ENCODE measurements at regions not wholly inside any gene's neighbourhood (a gene's known extent, or its start where the extent isn't known, plus 50 kb on each side); places are given as distances from the start of the nearest gene placed in this dataset.

- DNase-seq, result no peak
- Histone ChIP-seq H3K27me3 (ENCODE audit: low read depth) (peaks cover 3% of the 10 kb centered on the region), H3K27ac (replicated peaks) (no peak overlapping the region), H3K9me3 (replicated peaks) (no peaks in the 10 kb centered on the region), H3K4me3 (no peak overlapping the region), H3K36me3 (no peaks in the 10 kb centered on the region), H3K4me1 (no peaks in the 10 kb centered on the region)
- TF ChIP-seq CTCF (IDR thresholded peaks at IDR 0.05; ENCODE audit: borderline replicate concordance), result no peak
- intact Hi-C loops (cut with micrococcal nuclease), result no loop called here
Measured at GRCh38 chr13:47330031-47330430, 433.2 kb upstream of the HTR2A start.

DNA sequence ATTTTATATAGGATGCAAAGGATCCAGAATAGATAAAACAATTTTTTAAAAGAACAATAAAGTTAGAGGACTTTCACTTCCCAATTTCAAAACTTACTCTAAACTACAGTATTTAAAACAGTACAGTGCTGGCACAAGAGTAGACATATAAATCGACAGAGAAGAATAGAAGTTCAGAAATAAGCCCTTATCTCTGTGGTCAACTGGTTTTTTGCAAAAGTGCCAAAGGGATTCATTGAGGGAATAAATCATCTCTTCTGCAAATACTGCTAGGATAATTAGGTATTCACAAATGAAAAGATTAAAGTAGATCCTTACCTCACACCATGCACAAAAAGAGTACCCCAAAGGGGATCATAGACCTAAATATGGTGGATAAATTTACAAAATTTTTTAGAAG lies 431.0 kb upstream of the HTR2A start:
- Histone ChIP-seq H3K27me3 (ENCODE audit: low read depth) (peaks cover 3% of the 10 kb centered on the region), H3K27ac (replicated peaks) (no peak overlapping the region), H3K4me3 (no peak overlapping the region), H3K36me3 (no peaks in the 10 kb centered on the region), H3K4me1 (no peaks in the 10 kb centered on the region), H3K9me3 (replicated peaks) (no peaks in the 10 kb centered on the region)
- TF ChIP-seq CTCF (IDR thresholded peaks at IDR 0.05; ENCODE audit: borderline replicate concordance), result no peak
- no peak for DNase-seq
- intact Hi-C loops (cut with micrococcal nuclease), result no loop called here

GRCh38 chr13:47326061-47326460 lies 429.2 kb upstream of the HTR2A start:
- intact Hi-C loops (cut with micrococcal nuclease), result no loop called here
- no peaks in the 10 kb centered on the region for H3K36me3 ChIP-seq
- peaks cover 3% of the 10 kb centered on the region for H3K27me3 ChIP-seq (ENCODE audit: low read depth)
- H3K4me3 ChIP-seq, result no peak overlapping the region
- no peak overlapping the region for H3K27ac ChIP-seq (replicated peaks)
- no peak for DNase-seq
- no peak for TF ChIP-seq CTCF (IDR thresholded peaks at IDR 0.05; ENCODE audit: borderline replicate concordance)
- H3K4me1 ChIP-seq, result no peaks in the 10 kb centered on the region
- H3K9me3 ChIP-seq (replicated peaks), result no peaks in the 10 kb centered on the region

- intact Hi-C loops (cut with micrococcal nuclease), result no loop called here
- DNase-seq, result no peak
- H3K27me3 ChIP-seq (ENCODE audit: low read depth), result no peaks in the 10 kb centered on the region
- no peaks in the 10 kb centered on the region for H3K36me3 ChIP-seq
- no peak overlapping the region for H3K4me3 ChIP-seq
- peaks cover 4% of the 10 kb centered on the region for H3K9me3 ChIP-seq (replicated peaks)
- TF ChIP-seq CTCF (IDR thresholded peaks at IDR 0.05; ENCODE audit: borderline replicate concordance), result no peak
- H3K27ac ChIP-seq (replicated peaks), result no peak overlapping the region
- H3K4me1 ChIP-seq, result no peaks in the 10 kb centered on the region
Measured at GRCh38 chr13:47317356-47317755, 420.5 kb upstream of the HTR2A start.

DNA sequence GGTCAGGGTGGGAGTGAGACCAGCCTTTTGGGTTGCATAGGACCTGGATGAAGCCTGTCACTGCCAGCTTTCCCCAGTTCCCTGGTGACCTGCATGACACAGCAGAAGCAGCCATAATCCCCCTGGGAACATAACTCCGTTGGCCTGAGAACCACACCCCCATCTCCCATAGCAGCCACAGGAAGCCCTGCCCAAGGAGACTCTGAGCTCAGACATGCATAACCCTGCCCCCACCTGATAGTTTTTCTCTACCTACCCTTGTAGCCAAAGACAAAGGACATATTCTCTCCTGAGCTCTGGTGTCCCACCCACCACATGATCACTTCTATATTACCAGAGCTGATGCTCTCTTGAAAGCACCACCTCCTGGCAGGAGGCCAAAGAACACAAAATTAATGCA lies 413.5 kb upstream of the HTR2A start:
- peaks cover 40% of the 10 kb centered on the region for H3K9me3 ChIP-seq (replicated peaks)
- no peak for TF ChIP-seq CTCF (IDR thresholded peaks at IDR 0.05; ENCODE audit: borderline replicate concordance)
- no peak for DNase-seq
- intact Hi-C loops (cut with micrococcal nuclease), result no loop called here
- no peaks in the 10 kb centered on the region for H3K36me3 ChIP-seq
- H3K4me3 ChIP-seq, result no peak overlapping the region
- no peaks in the 10 kb centered on the region for H3K27me3 ChIP-seq (ENCODE audit: low read depth)
- H3K27ac ChIP-seq (replicated peaks), result no peak overlapping the region
- H3K4me1 ChIP-seq, result no peaks in the 10 kb centered on the region

- Histone ChIP-seq H3K27me3 (ENCODE audit: low read depth) (no peaks in the 10 kb centered on the region), H3K4me3 (no peak overlapping the region), H3K27ac (replicated peaks) (no peak overlapping the region), H3K4me1 (no peaks in the 10 kb centered on the region), H3K9me3 (replicated peaks) (peaks cover 32% of the 10 kb centered on the region), H3K36me3 (no peaks in the 10 kb centered on the region)
- no peak for TF ChIP-seq CTCF (IDR thresholded peaks at IDR 0.05; ENCODE audit: borderline replicate concordance)
- intact Hi-C loops (cut with micrococcal nuclease), result no loop called here
- DNase-seq, result no peak
Measured at GRCh38 chr13:47306991-47307390, 410.1 kb upstream of the HTR2A start.

All from left ventricle myocardium inferior (tissue), 1 donor.